A673 (cell line): ENCODE measurements at regions not wholly inside any gene's neighbourhood (a gene's known extent, or its start where the extent isn't known, plus 50 kb on each side); places are given as distances from the start of the nearest gene placed in this dataset.

Experiments
- BruUV-seq: library from RNA; stranded (reverse); fragments of 400-500 nt; replicated peaks from 2 replicates; lab custom pipeline; 2021; lab: Mats Ljungman, UMichigan
- CTCF ChIA-PET: fragments of 300-600 bp; sonication (Branson Sonifier 250); formaldehyde crosslinking; loops from one replicate; lab custom pipeline; 2022; ENCODE audit warnings: antibody characterized with exemption; lab: Charles Lee
- POLR2A ChIA-PET: fragments of 300-600 bp; sonication (Branson Sonifier 250); formaldehyde crosslinking; loops from one replicate; lab custom pipeline; 2022; ENCODE audit warnings: antibody characterized with exemption; ENCODE audit not compliant: low non-redundant PET; lab: Charles Lee
- DNase-seq: peaks from one replicate; pipeline ENCODE4 v3.0.0-alpha.2; 2015; ENCODE audit warnings: low spot score
- H3K27ac ChIP-seq: fragments of 200-600 bp; sonication (generic); 2 replicates; pipeline ENCODE4 v1.5.1; 2016; ENCODE audit warnings: mixed run types, low read depth, mild to moderate bottlenecking, mixed read lengths, antibody characterized with exemption, low read length; ENCODE audit not compliant: poor library complexity, severe bottlenecking
- H3K27me3 ChIP-seq: fragments of 200-600 bp; sonication (generic); replicated peaks from 2 replicates; pipeline ENCODE4 v1.6.1; 2017; ENCODE audit warnings: mixed run types, low read depth, mild to moderate bottlenecking, mixed read lengths, antibody characterized with exemption, low read length; ENCODE audit not compliant: insufficient read depth, poor library complexity
- H3K36me3 ChIP-seq: fragments of 200-600 bp; sonication (generic); 2 replicates; pipeline ENCODE4 v1.6.1; 2016; ENCODE audit warnings: mixed run types, mild to moderate bottlenecking, mixed read lengths, antibody characterized with exemption, low read length; ENCODE audit not compliant: insufficient read depth, poor library complexity, severe bottlenecking
- H3K4me1 ChIP-seq: fragments of 200-600 bp; sonication (generic); 2 replicates; pipeline ENCODE4 v1.6.1; 2017; ENCODE audit warnings: mixed run types, mild to moderate bottlenecking, mixed read lengths, antibody characterized with exemption, low read length; ENCODE audit not compliant: insufficient read depth, poor library complexity, severe bottlenecking
- H3K4me3 ChIP-seq: fragments of 200-600 bp; sonication (generic); 2 replicates; pipeline ENCODE4 v1.5.1; 2016; ENCODE audit warnings: low read depth, mixed run types, mild to moderate bottlenecking, mixed read lengths, low read length; ENCODE audit not compliant: poor library complexity, severe bottlenecking
- H3K9me3 ChIP-seq: fragments of 200-600 bp; sonication (generic); 2 replicates; pipeline ENCODE4 v1.6.1; 2016; ENCODE audit warnings: mixed run types, low read depth, mild to moderate bottlenecking, mixed read lengths, antibody characterized with exemption, low read length; ENCODE audit not compliant: poor library complexity, severe bottlenecking
- CTCF ChIP-seq: fragments of 300-800, 200-600 bp; sonication (generic); conservative IDR thresholded peaks from 2 replicates; pipeline ENCODE4 v1.5.1; 2017; ENCODE audit warnings: low read depth, mild to moderate bottlenecking, antibody characterized with exemption, low read length, moderate library complexity, mixed read lengths
- EZH2 ChIP-seq: fragments of 200-600 bp; sonication (generic); IDR thresholded peaks from 2 replicates; pipeline ENCODE4 v1.6.1; 2017; ENCODE audit warnings: borderline replicate concordance, low read depth, mild to moderate bottlenecking, mixed read lengths, antibody characterized with exemption, low read length; ENCODE audit not compliant: poor library complexity, severe bottlenecking
- intact Hi-C: fragments of 100-400 bp; cut with micrococcal nuclease; formaldehyde crosslinking; loops from one replicate; pipeline ENCODE4 v1.10.0; 2022; ENCODE audit not compliant: unreplicated experiment

GRCh38 chr16:59783191-59783590, 1049.1 kb upstream of the GOT2 start:
- BruUV-seq: no TSS peak
- Histone ChIP-seq H3K4me1 (no peaks in the 10 kb centered on the region), H3K27me3 (no peaks in the 10 kb centered on the region), H3K4me3 (no peak overlapping the region), H3K9me3 (peaks cover 5% of the 10 kb centered on the region), H3K27ac (no peak overlapping the region), H3K36me3 (no peaks in the 10 kb centered on the region)
- intact Hi-C loops: no loop called here
- TF ChIP-seq CTCF: no peak
- no peak for TF ChIP-seq EZH2
- POLR2A ChIA-PET: no interaction called here
- CTCF ChIA-PET: no interaction called here
- DNase-seq: no peak

GRCh38 chr16:59773330-59773729, 1039.2 kb upstream of the GOT2 start:
- H3K9me3 ChIP-seq: peaks cover 5% of the 10 kb centered on the region
- no peaks in the 10 kb centered on the region for H3K27me3 ChIP-seq
- H3K27ac ChIP-seq: no peak overlapping the region
- BruUV-seq: no TSS peak
- no peaks in the 10 kb centered on the region for H3K36me3 ChIP-seq
- no peaks in the 10 kb centered on the region for H3K4me1 ChIP-seq
- ChIA-PET POLR2A (no interaction called here), CTCF (no interaction called here)
- H3K4me3 ChIP-seq: no peak overlapping the region
- no peak for TF ChIP-seq EZH2
- no peak for TF ChIP-seq CTCF
- intact Hi-C loops: no loop called here
- no peak for DNase-seq

- Histone ChIP-seq H3K36me3 (no peaks in the 10 kb centered on the region), H3K4me3 (no peak overlapping the region), H3K4me1 (no peaks in the 10 kb centered on the region), H3K27me3 (no peaks in the 10 kb centered on the region), H3K9me3 (no peaks in the 10 kb centered on the region), H3K27ac (no peak overlapping the region)
- intact Hi-C loops: no loop called here
- ChIA-PET CTCF (no interaction called here), POLR2A (no interaction called here)
- DNase-seq: no peak
- BruUV-seq: no TSS peak
- TF ChIP-seq EZH2 (no peak), CTCF (no peak)
Measured at GRCh38 chr16:59759296-59759695, 1025.2 kb upstream of the GOT2 start.
